ENCODE measurements at regions not wholly inside any gene's neighbourhood (a gene's known extent, or its start where the extent isn't known, plus 50 kb on each side); places are given as distances from the start of the nearest gene placed in this dataset.
"Not testable (repeated sequence)": the region's sequence is repeated elsewhere in the genome, so short reads cannot be mapped to it uniquely, and the experiment has no call there.

DNA sequence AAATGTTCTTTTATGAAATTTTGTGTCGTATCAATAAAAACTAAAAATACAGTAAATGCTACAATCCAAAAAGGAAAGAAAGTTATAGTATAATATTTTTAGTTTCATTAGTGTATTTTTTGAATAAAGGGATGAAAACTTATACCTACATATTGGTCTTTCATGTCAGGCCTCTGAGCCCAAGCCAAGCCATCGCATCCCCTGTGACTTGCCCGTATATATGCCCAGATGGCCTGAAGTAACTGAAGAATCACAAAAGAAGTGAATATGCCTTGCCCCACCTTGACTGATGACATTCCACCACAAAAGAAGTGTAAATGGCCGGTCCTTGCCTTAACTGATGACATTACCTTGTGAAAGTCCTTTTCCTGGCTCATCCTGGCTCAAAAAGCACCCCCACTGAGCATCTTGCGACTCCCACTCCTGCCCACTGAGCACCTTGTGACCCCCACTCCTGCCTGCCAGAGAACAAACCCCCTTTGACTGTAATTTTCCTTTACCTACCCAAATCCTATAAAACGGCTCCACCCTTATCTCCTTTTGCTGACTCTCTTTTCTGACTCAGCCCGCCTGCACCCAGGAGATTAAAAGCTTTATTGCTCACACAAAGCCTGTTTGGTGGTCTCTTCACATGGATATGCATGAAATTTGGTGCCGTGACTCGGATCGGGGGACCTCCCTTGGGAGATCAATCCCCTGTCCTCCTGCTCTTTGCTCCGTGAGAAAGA is 108.2 kb upstream of the PELI1 start:
- not testable (repeated sequence) for DNase-seq

DNA sequence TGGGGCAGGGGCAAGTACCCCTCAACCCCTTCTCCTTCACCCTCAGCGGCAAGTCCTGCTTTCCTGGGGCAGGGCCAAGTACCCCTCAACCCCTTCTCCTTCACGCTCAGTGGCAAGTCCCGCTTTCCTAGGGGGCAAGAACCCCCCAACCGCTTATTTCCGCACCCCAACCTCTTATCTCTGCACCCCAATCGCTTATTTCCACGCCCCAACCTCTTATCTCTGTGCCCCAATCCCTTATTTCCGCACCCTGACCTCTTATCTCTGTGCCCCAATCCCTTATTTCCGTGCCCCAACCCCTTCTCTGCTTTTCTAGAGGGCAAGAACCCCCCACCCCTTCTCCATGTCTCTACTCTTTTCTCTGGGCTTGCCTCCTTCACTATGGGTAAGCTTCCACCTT is 109.2 kb upstream of the PELI1 start:
- DNase-seq, result not testable (repeated sequence)

DNA sequence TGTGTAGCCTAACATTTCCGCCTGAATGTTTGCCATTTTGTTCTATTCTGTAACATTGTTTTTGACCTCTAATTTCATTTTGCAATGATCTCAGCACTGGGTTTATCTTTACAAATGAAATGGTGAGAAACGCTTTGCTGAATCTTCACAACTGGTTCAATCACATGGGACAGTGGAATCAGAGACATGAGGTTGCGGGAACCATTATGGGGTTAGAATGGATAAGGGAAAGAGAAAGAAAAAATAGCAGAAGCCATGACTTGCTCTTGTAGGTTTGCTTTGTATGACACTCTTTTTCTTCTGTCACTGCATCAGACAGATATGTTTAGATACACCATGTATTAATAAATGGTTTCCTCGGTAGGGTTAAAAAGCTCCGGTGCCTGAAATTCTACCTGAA is 114.3 kb upstream of the PELI1 start:
- no peak for DNase-seq

DNA sequence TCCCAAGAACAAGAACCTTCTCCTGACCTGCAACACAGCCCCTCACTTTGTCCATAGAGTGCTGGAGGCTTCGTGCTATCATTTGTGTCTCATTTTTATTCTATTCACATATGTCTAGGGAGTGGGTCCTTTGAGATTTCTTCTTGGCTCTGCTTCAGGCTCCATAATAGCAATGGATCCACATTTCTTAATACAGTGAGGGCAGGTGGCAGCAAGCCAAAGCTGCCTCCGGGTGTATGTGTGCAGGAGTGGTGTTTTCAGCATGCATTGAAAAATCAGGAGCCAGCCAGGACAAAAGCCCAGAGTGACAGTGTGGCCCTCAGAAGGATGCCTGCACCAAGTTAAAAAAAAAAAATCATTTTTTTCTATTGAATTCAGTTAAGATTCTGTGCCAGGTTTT is 115.1 kb upstream of the PELI1 start:
- DNase-seq, result no peak

DNA sequence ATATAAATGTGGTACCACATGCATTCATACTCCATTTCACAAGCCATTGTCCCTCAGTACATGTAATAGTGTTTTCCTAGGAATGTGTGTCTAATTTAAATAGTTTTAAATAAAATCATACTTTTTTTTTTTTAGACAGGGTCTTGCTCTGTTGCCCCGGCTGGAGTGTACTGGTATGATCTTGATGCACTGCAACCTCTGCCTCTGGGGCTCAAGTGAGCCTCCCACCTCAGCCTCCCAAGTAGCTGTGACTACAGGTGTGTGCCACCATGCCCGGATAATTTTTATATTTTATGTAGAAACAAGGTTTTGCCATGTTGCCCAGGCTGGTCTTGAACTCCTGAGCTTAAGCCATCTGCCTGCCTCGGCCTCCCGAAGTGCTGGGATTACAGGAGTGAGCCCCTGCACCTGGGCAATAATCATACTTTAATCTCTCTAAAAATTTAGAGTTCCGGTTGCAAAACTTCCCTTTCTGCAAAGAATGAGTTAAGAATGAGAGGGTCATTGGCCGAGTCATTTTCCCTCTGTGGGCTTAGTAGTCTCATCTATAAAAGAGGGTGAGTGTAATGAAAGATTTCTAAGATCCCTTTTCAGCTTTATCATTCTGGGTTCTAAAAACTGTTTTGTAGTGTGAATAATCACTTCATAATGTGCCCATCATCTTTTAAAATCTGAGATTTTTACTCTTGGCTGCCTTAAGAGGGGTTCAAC is 116.0 kb upstream of the PELI1 start:
- no peak for DNase-seq

DNA sequence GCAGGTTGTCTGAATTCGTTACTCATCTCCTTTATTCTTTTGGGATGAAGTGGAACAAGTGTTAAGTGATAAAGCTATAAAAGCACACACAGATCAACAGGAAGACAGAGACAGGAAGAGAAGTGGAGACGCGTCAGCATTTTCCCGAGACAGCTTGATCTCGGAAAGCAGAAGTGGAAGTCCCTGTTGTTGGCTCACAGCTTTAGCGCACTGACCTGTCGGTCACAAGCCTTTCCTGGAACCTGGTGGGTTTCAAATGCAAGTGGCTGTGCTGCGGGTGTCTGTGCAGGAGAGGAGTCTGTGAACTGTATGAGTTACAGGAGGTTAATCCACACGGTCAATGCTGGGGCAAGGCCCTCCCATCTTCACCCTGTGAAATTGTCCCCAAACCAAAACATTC is 116.6 kb upstream of the PELI1 start:
- DNase-seq, result no peak

- DNase-seq, result no peak
These were observed 117.9 kb upstream of the PELI1 start for GRCh38 chr2:64262071-64262470.

DNA sequence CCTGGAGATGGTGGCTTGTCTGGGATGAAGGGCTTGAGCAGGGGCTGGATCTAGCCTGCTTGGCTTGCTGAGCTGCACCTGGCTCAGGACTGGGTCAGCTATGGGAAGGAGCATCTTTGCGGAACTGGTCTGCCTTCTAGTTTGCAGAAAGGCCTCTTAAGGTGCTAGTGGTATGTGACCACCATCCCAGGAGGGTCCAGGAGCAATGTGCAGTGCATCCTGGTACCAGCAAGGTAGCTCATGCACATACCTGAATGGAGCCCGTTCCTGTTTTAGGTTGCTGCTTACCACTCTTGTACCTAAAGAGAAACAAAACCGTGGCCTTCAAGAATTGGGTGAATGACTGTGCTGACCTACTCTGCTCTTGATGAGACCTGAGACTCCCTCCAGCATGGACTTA is 118.6 kb upstream of the PELI1 start:
- no peak for DNase-seq

- DNase-seq, result no peak
These were observed 119.1 kb upstream of the PELI1 start for GRCh38 chr2:64263315-64263714.

DNA sequence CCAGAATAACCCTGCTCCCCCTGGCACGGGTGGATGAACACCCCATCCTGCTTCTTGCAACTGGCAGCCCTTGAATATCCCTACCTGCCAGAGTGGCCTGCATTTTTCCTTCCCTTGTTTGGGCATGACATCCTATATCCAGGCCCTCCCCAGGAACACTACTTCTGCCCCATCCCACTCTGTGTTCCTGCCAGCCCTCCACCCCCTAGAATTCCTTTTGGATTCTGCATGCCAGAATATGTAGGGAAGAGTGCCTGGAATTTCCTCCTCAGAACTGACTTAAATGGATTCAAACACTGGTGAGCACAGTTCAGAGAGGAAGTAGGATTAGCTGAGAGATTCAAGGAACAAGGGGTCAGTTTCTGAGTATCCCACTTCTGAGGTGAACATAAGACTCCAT is 123.5 kb upstream of the PELI1 start:
- DNase-seq, result no peak

- DNase-seq, result no peak
These were observed 124.3 kb upstream of the PELI1 start for GRCh38 chr2:64268330-64269048.

GRCh38 chr2:64273524-64274398 is 129.5 kb upstream of the PELI1 start:
- no peak for DNase-seq

DNA sequence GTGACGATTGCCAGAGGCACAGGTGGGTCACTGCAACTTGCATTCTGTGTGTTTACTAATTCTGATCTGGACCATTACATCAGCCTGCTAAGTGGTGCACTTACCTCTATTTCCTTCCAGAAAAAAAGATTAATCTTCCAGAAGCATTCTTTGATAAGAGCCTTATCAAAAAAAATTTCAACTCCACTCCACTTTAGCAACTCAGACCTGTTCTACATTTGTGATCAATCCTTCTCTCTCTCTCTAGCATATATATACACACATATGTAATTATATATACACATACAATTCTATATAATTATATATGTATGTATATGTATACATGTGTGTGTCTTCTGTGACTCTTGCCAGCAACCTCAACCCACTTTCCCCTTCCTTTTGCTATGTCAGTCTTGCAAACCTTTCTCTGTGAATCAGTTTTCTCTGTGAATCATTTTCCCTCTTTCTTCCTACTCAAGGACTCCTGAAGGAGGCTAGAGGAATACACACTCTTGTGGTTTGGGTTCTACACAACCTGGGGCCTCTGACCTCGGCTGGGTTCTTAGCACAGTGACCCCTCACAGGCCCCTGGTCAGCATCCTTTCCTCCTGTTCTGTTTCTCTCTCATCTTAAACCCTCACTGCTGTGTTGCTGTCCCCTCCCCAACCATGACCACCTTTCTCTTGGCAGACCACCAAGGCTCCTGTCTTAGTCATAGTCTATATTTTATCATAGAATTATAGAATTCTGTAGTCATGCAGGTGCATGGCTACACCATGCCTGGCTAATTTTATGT is 130.4 kb upstream of the PELI1 start:
- DNase-seq, result no peak

DNA sequence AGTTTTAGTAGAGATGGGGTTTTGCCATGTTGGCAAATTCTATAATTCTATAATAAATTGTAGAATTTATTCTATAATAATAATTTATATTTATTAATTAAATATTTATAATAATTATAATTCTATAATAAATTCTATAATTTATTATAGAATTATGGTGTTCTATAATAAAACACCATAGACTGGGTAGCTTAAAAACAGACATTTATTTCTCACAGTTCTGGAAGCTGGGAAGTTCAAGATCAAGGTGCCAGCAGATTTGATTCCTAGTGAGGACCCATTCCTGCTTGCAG is 130.9 kb upstream of the PELI1 start:
- no peak for DNase-seq

- no peak for DNase-seq
These were observed 132.3 kb upstream of the PELI1 start for GRCh38 chr2:64276417-64277095.

- DNase-seq, result no peak
These were observed 133.1 kb upstream of the PELI1 start for GRCh38 chr2:64277101-64277849.

GRCh38 chr2:64280812-64281211 is 136.6 kb upstream of the PELI1 start:
- DNase-seq, result not testable (repeated sequence)

DNA sequence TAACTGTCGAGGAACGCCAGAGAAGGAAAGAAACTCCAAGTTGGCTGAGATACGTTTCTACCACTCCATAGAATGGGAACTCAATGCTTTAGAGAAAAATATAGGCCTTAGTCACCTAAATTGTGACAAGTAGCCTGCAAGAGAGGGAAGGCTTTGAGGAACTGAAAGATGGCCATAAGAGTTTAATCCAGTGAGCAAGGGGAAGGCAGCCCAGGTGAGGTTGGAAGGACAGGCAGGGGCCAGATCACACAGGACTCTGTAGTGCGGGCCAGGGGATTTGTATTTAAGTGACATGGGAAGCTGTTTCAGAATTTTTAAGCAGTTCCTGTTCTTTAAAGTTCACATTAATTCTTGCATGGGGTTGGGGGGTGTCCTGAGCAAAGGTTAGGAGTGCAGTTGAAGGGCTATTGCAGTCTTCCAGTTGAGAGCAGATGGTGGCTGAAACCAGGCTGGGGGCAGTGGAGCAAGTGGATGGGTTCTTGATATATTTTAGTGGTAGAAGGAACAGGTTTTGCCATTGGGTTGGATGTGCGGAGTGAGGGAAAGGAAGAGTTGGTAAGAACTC is 138.9 kb upstream of the PELI1 start:
- DNase-seq, result no peak

GRCh38 chr2:64283641-64284361 is 139.6 kb upstream of the PELI1 start:
- DNase-seq, result no peak

- no peak for DNase-seq
These were observed 140.5 kb upstream of the PELI1 start for GRCh38 chr2:64284751-64285150.
